Uterus (tissue), 3 donors: ENCODE measurements at regions not wholly inside any gene's neighbourhood (a gene's known extent, or its start where the extent isn't known, plus 50 kb on each side); places are given as distances from the start of the nearest gene placed in this dataset.

ENCODE experiments used
- DNase-seq, 2 donors: peaks; one replicate each; pipeline ENCODE4 v3.0.0-alpha.2; 2019 to 2020
- H3K27ac ChIP-seq, 2 donors: fragments of 200-600 bp; sonication (generic); 1 replicate in 1 of 2; 2 replicates in 1 of 2; pipeline ENCODE4 v1.5.1; 2016 to 2018
- H3K27me3 ChIP-seq, 2 donors: fragments of 200-600 bp; sonication (generic); one replicate each; pipeline ENCODE4 v1.5.1; 2018 to 2019; ENCODE audit warnings: control low read depth in 1 of 2
- H3K36me3 ChIP-seq, 2 donors: fragments of 200-600 bp; sonication (generic); one replicate each; pipeline ENCODE4 v1.5.1; 2019; ENCODE audit warnings: control low read depth in 1 of 2
- H3K4me1 ChIP-seq, 2 donors: fragments of 200-600 bp; sonication (generic); one replicate each; pipeline ENCODE4 v1.5.1; 2018 to 2019; ENCODE audit warnings: control low read depth in 1 of 2
- H3K4me3 ChIP-seq, 2 donors: fragments of 200-600 bp; sonication (generic); 1 replicate in 1 of 2; 2 replicates in 1 of 2; pipeline ENCODE4 v1.5.1; 2018 to 2019; ENCODE audit warnings: mild to moderate bottlenecking in 1 of 2
- H3K9me3 ChIP-seq, 2 donors: fragments of 200-600 bp; sonication (generic); one replicate each; pipeline ENCODE4 v1.5.1; 2019; ENCODE audit warnings: control low read depth in 1 of 2
- CTCF ChIP-seq, 4 experiments: fragments of 200-600 bp in 2 of 4; fragments of 450-650 bp in 2 of 4; sonication (generic) in 2 of 4; IDR thresholded peaks; one replicate each; pipeline ENCODE4 v1.5.1; 2016 to 2019; ENCODE audit warnings: antibody characterized with exemption in 4 of 4, mild to moderate bottlenecking in 2 of 4, moderate library complexity in 1 of 4
- POLR2A ChIP-seq, 2 donors: fragments of 450-650 bp; IDR thresholded peaks; one replicate each; pipeline ENCODE4 v1.6.1; 2016; ENCODE audit warnings: antibody characterized with exemption in 2 of 2, mild to moderate bottlenecking in 1 of 2, moderate library complexity in 1 of 2
- intact Hi-C: fragments of 100-400 bp; cut with DNase I; formaldehyde crosslinking; loops from one replicate; pipeline ENCODE4 v1.15.1; 2023; ENCODE audit warnings: low total_unique reads
- donor health status: DM: yes; HTN: yes; CAD: no.

- intact Hi-C loops: no loop called here
- Histone ChIP-seq H3K27me3 (no peaks in the 10 kb centered on the region), H3K9me3 (no peaks in the 10 kb centered on the region), H3K4me3 (no peak overlapping the region), H3K36me3 (no peaks in the 10 kb centered on the region), H3K4me1 (no peaks in the 10 kb centered on the region), H3K27ac (no peak overlapping the region)
- DNase-seq: no peak
- TF ChIP-seq CTCF (IDR thresholded peaks at IDR 0.05) (no peak), POLR2A (IDR thresholded peaks at IDR 0.05) (no peak)
Observed at GRCh38 chr10:4475827-4476490, 350.0 kb upstream of the AKR1E2 start.

GRCh38 chr10:4474829-4475228, 351.2 kb upstream of the AKR1E2 start:
- no peaks in the 10 kb centered on the region for H3K9me3 ChIP-seq
- no peak overlapping the region for H3K4me3 ChIP-seq
- H3K27me3 ChIP-seq: no peaks in the 10 kb centered on the region
- no peaks in the 10 kb centered on the region for H3K4me1 ChIP-seq
- intact Hi-C loops: no loop called here
- DNase-seq: no peak
- H3K36me3 ChIP-seq: no peaks in the 10 kb centered on the region
- TF ChIP-seq POLR2A (IDR thresholded peaks at IDR 0.05) (no peak), CTCF (IDR thresholded peaks at IDR 0.05) (no peak)
- no peak overlapping the region for H3K27ac ChIP-seq

- DNase-seq: no peak
- H3K27me3 ChIP-seq: no peaks in the 10 kb centered on the region
- no peaks in the 10 kb centered on the region for H3K9me3 ChIP-seq
- no peaks in the 10 kb centered on the region for H3K36me3 ChIP-seq
- no peak overlapping the region for H3K27ac ChIP-seq
- H3K4me1 ChIP-seq: no peaks in the 10 kb centered on the region
- no peak overlapping the region for H3K4me3 ChIP-seq
- intact Hi-C loops: no loop called here
- TF ChIP-seq CTCF (IDR thresholded peaks at IDR 0.05): no peak
- TF ChIP-seq POLR2A (IDR thresholded peaks at IDR 0.05): no peak
Observed at GRCh38 chr10:4473977-4474376, 352.0 kb upstream of the AKR1E2 start.

GRCh38 chr10:4472190-4472904, 353.7 kb upstream of the AKR1E2 start:
- no peak for DNase-seq
- intact Hi-C loops: no loop called here
- TF ChIP-seq POLR2A (IDR thresholded peaks at IDR 0.05): no peak
- TF ChIP-seq CTCF (IDR thresholded peaks at IDR 0.05): no peak
- no peaks in the 10 kb centered on the region for H3K9me3 ChIP-seq
- H3K27ac ChIP-seq: no peak overlapping the region
- no peaks in the 10 kb centered on the region for H3K36me3 ChIP-seq
- H3K27me3 ChIP-seq: no peaks in the 10 kb centered on the region
- no peak overlapping the region for H3K4me3 ChIP-seq
- no peaks in the 10 kb centered on the region for H3K4me1 ChIP-seq

GRCh38 chr10:4470231-4470835, 355.7 kb upstream of the AKR1E2 start:
- TF ChIP-seq CTCF (IDR thresholded peaks at IDR 0.05) (no peak), POLR2A (IDR thresholded peaks at IDR 0.05) (no peak)
- H3K27ac ChIP-seq: no peak overlapping the region
- no peak for DNase-seq
- H3K27me3 ChIP-seq: no peaks in the 10 kb centered on the region
- H3K4me1 ChIP-seq: no peaks in the 10 kb centered on the region
- H3K4me3 ChIP-seq: no peak overlapping the region
- H3K9me3 ChIP-seq: no peaks in the 10 kb centered on the region
- intact Hi-C loops: no loop called here
- no peaks in the 10 kb centered on the region for H3K36me3 ChIP-seq
